ENCODE measurements at regions not wholly inside any gene's neighbourhood (a gene's known extent, or its start where the extent isn't known, plus 50 kb on each side); places are given as distances from the start of the nearest gene placed in this dataset.

DNA sequence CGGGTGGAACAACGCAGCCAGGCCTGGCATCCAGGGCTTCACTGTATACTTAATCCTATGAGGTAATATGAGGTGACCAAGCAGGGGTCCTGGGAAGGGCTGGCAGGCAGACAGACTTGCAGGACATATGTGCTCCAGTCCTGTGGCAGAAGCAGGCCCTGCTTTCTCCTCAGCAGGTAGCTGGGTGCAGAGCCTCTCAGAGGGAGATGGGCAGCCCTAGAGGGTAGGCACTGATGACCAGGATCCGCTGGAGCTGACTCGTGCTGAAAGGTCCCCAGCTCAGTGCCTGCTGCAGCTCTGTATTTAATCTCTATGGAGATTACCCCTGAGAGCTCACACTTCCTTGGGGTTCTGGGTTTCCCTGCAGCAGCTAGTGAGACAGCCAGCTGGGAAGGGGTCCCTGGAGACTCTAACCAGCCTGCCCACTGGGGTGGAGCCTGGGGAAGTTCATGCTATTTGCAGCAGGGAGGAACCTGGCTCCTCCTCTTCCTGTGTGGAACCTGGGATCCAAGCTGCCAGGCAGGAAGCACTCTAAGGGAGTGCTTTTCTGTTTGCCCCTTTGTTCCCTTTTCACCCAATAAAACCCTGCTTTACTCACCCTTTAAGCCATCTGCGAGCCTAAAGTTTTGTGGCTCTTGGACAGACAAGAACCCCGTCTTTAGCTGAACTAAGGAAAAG, 339.2 kb downstream of the DCAF12L2 start:
- DNase-seq: no peak

DNA sequence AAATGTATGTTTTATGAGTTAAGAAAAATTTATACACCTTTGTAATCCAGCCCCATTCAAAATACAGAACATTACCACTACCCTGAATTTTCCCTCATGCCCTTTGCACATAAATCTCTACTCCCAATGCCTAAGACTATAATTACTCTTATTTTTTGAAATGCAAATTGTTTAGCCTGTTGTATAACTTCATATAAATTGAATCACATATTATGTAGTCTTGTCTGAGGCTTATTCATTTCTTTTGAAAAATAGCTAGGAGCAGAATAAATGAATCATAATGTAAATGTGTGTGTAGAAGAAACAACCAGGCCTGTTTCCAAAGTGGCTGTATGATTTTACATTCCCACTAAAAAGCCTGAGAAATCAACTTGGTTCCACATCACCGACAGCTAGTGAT, 319.8 kb downstream of the DCAF12L2 start:
- DNase-seq: no peak

DNA sequence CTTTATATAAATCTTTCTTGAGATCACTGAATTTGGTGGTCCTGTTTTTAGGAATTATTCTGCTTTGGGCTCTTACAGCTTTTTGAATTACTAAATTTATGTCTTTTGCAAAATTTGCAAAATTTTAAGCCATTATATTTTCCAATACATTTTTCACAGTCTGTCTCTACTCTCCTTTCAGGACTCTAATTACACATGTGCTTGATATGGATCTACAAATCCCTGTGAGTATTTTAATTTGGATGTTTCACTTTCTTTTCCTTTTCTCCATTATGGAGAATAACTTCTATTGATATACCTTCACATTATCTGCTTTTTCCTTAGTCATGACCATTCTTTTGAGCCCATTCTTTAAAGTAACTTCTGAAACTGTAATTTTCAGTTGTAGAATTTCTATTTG, 315.4 kb downstream of the DCAF12L2 start:
- no peak for DNase-seq

DNA sequence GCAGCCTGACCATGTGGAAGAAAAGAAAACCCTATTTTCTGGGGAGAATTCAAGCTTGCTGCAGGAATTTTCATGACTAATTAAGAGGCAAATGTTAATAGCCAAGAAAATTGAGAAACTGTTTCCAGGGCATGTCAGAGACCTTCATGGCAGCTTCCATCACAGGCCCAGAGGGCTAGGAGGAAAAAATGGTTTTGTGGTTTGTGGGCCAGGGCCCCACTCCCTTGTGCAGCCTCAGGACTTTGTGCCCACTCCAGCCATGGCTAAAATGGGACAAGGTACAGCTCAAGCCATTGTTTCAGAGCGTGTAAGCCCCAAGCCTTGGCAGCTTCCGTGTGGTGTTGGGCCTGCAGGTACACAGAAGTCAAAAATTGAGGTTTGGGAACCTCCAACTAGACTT, 282.9 kb downstream of the DCAF12L2 start:
- DNase-seq: no peak

DNA sequence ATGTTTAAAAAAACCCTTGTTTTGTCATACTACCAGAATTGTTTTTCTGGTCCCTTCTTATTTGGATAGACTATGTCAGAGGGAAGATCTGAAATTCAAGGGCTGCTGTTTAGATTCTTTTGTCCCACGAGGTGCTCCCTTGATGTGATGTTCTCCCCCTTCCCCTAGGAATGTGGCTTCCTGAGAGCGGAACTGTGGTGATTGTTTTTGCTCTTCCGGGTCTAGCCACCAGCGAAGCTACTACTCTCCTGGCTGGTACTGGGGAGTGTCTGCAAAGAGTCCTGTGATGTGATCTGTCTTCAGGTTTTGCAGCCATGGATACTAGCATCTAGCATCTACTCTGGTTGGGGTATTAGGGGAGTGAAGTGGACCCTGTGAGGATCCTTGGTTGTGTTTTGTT, 271.1 kb downstream of the DCAF12L2 start:
- DNase-seq: no peak

DNA sequence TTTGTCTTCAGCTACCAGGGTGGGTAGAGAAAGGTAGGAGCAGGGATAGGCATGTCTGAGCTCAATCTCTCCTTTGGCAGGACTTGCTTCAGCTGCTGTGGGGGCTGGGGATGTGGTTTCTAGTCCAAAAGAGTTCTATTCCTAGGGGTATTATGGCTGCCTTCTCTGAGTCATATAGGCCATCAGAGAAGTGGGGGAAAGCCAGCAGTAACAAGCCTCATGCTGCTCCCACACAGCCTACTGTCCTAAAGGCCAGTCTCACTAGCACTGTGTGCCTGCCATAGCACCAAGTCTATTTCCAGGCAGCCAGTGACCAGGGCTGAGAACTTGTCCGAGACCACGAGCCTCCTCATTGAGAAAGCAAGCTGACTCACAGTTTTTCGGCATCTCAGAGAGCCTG, 270.6 kb downstream of the DCAF12L2 start:
- DNase-seq: no peak

DNA sequence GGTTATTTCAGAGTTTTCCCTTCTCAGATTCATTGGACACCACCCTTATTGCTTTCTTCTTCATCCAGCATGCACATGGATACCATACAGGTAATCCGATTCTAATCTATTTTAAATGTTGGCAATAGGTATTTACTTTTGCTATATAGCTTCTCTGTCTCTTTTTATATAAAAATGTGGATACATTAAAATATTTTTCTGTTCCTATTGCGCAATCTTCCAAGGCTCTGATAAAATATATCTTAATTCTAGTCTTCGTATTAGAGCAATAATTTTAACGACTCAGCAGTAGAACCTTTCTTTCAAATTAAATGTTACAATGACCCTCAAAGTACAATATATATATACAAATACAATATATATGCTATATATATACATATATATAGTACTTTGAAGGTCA, 239.8 kb downstream of the DCAF12L2 start:
- no peak for DNase-seq

DNA sequence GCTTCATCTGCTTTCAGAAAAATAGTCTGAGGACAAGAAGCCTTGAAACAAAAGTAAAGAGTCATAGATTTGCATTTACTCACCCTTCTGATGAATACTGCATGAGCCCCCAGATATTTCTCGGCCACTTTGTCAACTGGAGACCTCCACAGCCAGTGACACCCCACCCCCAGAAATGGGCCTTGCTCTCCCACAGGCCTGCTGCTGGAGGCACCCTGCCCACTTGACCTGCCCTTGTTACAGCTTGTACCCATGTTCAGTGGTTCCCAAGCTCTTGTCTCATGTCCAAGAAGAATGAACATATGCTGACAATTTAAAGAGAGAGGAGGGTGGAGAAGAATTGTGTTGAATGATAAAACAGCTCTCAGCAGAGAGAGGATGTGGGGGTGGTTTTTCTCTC, 225.1 kb downstream of the DCAF12L2 start:
- no peak for DNase-seq

DNA sequence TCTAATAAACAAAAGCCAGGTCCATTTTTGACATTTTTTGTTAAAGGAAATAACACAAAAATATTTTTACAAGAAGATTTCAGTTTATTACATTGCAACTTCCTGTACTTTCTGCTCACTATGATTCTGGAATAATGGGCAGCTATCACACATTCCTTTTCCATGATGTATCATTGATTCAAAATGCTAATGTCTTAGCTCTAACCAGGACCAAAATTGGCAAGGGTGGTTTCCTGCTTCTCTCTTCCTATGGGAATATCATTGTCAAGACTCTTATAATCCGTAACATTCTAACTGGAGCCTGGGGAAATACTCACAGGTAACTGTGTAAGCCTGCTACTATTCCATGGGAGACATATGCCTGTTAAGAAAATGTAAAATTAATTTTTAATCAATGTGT, 218.6 kb downstream of the DCAF12L2 start:
- DNase-seq: no peak

DNA sequence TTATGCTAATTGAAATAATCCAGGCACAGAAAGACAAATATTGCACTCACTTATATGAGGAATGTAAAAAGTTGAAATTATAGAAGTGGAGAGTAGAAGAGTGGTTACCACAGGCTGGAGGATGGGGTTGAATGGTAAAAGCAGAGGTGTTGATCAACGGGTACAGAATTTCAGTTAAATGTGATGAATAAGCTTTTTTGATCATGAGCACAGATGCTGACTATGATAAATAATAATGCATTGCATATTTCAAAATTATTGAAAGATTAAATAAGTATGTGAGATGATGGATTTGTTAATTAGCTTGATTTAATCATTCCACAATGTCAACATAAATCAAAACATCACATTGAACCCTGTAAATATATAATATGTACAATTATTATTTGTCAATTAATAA, 213.1 kb downstream of the DCAF12L2 start:
- no peak for DNase-seq

DNA sequence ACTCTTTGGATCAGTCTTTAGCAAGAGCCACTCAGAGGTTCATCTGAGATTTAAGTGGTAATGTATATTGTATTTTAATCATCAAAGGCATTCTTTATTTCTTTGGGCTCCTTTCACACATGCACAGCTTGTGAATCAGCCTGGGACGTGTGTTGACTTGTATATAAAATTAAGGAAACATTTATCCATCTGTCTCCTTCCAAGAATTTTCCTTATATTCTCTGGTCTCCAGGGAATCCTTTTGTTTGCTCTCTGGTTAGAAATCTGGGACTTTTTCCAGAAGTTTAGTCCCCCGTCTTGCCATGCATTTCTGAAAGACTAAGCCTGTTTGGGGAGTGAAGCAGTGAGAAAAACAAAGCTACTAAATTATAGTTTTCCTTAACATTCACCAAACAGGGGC, 212.3 kb downstream of the DCAF12L2 start:
- DNase-seq: no peak

DNA sequence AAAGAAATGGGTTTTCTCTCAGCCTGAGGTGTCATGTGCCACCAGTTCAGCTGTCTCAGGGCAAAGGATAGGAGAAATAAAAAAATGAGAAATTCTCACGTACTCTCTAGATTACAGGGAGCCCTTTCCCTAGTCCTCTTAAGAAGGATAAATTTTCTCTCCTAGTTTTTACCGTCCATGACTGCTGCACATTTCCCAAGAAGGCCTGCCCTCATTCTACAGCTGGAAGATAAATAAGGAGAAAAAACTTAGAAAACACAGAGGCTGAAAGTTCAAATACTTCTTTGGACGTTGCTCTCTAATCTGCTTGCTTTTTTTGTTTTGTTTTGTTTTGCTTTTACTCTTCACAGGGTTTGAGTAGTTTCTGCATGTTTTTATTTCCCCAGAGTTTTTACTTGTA, 211.9 kb downstream of the DCAF12L2 start:
- DNase-seq: no peak

DNA sequence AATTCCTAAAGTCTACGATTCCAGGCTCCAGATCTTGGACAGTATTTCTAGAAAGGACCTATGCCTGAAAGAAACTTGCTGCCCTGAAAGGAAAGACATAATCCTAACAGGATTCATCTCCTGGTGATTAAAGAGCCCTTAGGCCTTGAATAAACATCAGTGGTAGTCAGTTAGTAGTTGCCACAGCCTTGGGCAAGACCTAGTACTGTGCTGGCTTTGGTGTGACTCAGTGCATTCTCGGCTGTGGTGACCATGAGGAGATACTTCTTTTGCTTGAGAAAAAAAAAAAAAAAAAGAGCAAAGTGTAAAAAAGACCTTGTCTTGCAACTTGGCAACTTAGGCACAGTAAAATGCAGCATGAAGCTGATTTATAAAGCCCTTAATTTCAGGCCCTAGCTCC, 188.2 kb downstream of the DCAF12L2 start:
- DNase-seq: no peak

DNA sequence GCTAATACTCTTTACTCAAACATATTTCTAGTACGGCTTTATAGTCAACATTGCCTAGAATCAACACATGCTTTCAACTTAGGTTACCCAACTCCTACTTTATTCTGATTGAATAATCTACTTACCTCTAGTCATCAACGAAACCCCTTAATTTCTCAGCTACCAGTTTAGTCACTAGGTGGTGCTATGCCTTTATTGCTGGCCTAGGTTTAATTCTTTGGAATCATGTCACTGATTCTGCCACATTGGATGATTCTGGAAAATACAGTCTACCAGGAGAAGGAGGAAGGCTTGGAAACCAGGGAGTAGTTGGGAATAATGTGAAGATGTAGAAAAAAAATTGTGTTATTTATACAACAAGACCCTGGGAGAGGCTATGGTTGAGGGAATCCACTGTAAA, 167.7 kb downstream of the DCAF12L2 start:
- DNase-seq: no peak

DNA sequence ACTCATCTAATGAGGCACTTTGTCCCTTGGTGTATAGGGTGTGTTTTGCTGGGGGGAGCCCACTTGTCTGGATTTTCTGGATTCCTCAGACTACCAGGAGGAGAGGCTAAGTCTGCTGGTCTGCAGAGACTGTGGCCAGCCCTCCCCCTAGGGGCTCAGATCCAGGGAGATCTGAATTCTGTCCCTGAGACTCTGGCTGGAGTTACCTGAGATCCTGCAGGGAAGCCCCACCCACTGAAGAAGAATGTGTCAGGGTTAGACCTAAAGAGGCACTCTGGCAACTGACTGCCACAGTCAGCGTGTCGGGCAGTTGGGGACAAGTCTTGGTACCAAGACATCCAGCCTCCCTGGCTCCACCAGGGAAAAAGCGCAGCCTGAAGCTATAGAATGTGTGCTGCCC, 138.9 kb downstream of the DCAF12L2 start:
- DNase-seq: no peak

DNA sequence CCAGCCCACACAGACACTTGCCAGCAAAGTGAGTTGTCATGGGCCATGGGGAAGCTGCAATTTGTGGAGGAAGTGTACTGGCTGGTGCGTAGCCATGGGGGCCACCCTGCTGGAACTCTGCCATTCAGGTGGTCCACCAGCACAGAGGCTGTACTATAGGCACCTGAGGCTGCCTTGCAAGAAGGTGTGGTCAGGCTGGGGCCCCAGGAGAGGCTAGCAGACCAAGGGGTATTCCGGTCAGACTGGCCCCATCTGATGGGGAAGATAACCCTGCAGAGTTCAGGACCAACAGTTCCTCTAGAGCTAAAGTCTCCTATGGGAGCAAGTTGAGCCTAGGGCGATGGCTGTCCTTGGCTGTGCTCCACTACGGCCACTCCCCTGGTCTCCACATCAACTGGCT, 136.1 kb downstream of the DCAF12L2 start:
- DNase-seq: no peak

DNA sequence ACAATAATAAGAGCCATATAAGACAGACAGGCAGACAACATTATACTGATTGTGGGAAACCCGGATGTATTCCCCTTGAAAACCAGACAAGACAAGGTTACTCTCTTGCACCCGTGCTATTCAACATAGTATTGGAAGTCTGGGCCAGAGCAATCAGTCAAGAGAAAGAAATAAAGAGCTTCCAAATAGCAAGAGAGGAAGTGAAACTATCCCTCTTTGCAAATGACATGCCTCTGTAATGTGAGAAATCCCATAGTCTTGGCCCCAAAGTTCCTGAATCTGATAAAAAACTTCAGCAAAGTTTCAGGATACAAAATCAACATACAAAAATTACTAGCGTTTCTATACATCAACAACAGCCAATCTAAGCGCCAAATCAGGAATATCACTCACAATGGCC, 102.1 kb downstream of the DCAF12L2 start:
- no peak for DNase-seq

DNA sequence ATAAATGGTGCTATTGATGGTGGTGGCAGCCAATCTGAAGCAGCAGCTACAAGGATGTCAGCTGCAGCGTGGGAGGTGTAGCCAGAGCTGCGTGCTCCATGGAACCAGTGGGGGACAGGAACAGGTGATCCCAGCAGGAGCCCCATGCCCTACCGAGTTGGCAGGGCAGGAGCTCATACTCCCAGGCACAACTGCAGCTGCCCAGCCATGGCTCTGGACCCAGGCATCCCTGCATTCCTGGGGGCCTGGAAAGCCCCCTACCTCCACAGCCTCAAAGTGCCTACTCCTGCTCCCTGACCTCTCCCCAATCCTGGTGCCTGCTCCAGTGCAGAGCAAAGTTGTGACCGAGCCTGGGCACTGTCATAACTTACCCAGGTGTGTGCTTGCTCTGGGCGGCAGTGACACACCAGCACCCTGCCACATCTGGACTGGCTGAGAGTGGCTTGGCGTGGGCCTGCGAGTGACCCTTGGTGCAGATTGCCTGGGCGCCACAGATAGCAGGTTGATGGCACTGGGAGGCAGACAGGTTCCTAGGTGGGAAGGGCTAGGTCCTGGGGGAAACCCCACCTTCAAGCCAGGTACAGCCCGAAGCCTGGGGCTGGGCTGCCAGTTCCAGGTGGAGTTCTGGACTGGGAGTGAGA, 101.1 kb downstream of the DCAF12L2 start:
- DNase-seq: no peak

DNA sequence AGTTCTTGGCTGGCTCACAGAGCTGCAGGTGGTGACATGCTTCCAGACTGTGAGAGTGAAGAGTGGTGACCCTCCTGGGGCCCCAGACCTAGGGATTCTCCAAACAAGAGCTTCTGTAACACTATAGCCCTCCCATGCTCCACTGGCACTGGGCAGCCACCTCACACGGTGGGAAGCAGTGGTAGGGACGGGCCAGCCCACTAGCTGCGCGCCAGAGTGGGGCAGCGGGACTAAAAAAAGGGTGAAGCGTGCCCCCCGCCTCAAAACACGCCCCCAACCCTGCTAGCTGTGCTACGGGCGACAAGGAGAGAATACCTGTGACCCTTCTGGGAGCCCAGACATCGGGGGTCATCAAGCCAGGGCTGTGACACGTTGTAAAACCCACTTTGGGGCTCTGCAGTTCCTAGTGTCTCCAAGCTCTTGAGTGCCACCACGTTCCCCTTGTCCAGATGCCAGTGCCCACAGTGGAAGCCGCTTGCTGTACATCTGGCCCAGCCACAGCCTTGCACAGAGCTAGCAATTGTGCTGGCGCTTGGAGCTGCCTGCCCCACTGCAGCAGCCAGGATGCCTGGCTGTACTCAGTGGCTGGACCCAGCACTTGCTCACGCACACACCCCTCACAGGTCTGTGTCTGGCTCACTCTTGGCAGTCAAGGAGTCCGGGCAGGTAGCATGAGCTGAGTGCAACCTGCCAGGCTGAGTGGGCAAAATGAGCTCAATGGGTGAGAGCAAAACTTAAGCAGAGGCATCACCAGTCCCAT, 100.0 kb downstream of the DCAF12L2 start:
- no peak for DNase-seq
